CD4-positive, alpha-beta T cell treated with Interleukin-6 for 4 hours (primary cell): ENCODE measurements at regions not wholly inside any gene's neighbourhood (a gene's known extent, or its start where the extent isn't known, plus 50 kb on each side); places are given as distances from the start of the nearest gene placed in this dataset.

Experiments
- DNase-seq: peaks from one replicate; pipeline ENCODE4 v3.0.0-alpha.2; 2020; ENCODE audit warnings: mixed read lengths

- DNase-seq = no peak
Measured at GRCh38 chr6:16974704-16975359, 127.0 kb upstream of the STMND1 start.

GRCh38 chr6:16974387-16974673, 127.5 kb upstream of the STMND1 start:
- no peak for DNase-seq

GRCh38 chr6:16973545-16974386, 128.1 kb upstream of the STMND1 start:
- DNase-seq = no peak

GRCh38 chr6:16973051-16973450, 128.8 kb upstream of the STMND1 start:
- DNase-seq = no peak

- no peak for DNase-seq
Measured at GRCh38 chr6:16972535-16972934, 129.3 kb upstream of the STMND1 start.

GRCh38 chr6:16969699-16970655, 131.9 kb upstream of the STMND1 start:
- no peak for DNase-seq

GRCh38 chr6:16968101-16968500, 133.7 kb upstream of the STMND1 start:
- no peak for DNase-seq

- no peak for DNase-seq
Measured at GRCh38 chr6:16967470-16967817, 134.4 kb upstream of the STMND1 start.

GRCh38 chr6:16966791-16967469, 134.9 kb upstream of the STMND1 start:
- DNase-seq = no peak

- DNase-seq = no peak
Measured at GRCh38 chr6:16965689-16966088, 136.2 kb upstream of the STMND1 start.

- peak; percentile 57 for DNase-seq
Measured at GRCh38 chr6:16964553-16965499, 137.0 kb upstream of the STMND1 start.

GRCh38 chr6:16961577-16961976, 140.3 kb upstream of the STMND1 start:
- no peak for DNase-seq

GRCh38 chr6:16959789-16960188, 142.1 kb upstream of the STMND1 start:
- DNase-seq = no peak

GRCh38 chr6:16956361-16956760, 145.5 kb upstream of the STMND1 start:
- DNase-seq = no peak

- DNase-seq = no peak
Measured at GRCh38 chr6:16955899-16956298, 146.0 kb upstream of the STMND1 start.

- DNase-seq = no peak
Measured at GRCh38 chr6:16953905-16954304, 147.9 kb upstream of the STMND1 start.

GRCh38 chr6:16953446-16953845, 148.4 kb upstream of the STMND1 start:
- no peak for DNase-seq

- no peak for DNase-seq
Measured at GRCh38 chr6:16950825-16951495, 150.9 kb upstream of the STMND1 start.

GRCh38 chr6:16950302-16950701, 151.5 kb upstream of the STMND1 start:
- no peak for DNase-seq

- no peak for DNase-seq
Measured at GRCh38 chr6:16949716-16950115, 152.1 kb upstream of the STMND1 start.

- no peak for DNase-seq
Measured at GRCh38 chr6:16948396-16948795, 153.5 kb upstream of the STMND1 start.
